GM18909 (cell line): ENCODE measurements at regions not wholly inside any gene's neighbourhood (a gene's known extent, or its start where the extent isn't known, plus 50 kb on each side); places are given as distances from the start of the nearest gene placed in this dataset.

Source experiments
- ATAC-seq: cut with Tn5 transposase; IDR thresholded peaks from one replicate; pipeline ENCODE4 v1.9.1; 2021; ENCODE audit warnings: mild to moderate bottlenecking; ENCODE audit not compliant: unreplicated experiment, poor library complexity

DNA sequence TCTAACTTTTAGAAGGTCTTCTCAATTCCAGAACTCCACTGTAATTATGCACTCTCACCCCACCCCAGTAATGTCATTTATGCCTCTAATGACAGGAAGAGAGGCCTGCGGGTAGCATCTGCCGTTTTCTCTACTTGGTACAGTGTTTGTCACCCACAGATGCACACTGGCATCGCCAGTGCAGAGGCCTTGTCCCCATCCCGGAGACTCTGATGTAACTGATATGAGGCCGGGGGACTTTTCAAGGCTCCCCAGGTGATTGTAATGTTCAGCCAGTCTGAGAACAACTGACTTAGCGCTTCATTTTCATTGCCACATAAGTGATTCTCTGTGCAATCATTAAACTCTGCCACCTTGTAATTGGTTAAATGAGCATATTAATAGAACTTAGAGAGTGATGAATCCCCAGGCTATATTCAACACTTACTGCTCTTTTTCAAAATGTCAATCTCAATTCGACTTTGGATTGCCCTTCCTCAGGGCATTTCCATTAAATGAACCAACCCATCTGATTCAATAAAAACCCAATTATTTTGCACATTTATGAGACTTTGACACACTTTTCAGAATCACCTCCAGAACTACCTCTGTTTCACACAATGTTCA is 113.2 kb downstream of the HERPUD2 start:
- ATAC-seq, result no peak

- no peak for ATAC-seq
Observed at GRCh38 chr7:35576031-35576573, 118.8 kb downstream of the HERPUD2 start.

- no peak for ATAC-seq
Observed at GRCh38 chr7:35571611-35572240, 123.2 kb downstream of the HERPUD2 start.

DNA sequence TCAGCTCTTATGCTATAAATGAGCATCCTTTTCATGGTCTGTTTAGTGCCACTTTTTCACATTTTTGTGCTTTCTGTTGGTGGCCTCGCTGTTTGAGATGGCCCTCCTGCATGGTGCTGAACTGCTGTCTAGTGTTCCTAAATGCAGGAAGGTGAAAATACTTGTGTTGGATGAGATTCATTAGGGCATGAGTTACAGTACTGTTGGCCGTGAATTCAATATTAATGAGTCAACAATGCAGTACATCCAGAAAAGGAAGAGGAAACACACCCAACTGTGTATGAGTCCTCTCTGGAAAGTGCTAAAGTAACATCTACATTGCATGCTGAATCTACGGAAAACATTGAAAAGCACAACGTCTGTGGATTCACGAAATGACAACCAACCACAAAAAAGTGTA is 124.0 kb downstream of the HERPUD2 start:
- ATAC-seq, result no peak

DNA sequence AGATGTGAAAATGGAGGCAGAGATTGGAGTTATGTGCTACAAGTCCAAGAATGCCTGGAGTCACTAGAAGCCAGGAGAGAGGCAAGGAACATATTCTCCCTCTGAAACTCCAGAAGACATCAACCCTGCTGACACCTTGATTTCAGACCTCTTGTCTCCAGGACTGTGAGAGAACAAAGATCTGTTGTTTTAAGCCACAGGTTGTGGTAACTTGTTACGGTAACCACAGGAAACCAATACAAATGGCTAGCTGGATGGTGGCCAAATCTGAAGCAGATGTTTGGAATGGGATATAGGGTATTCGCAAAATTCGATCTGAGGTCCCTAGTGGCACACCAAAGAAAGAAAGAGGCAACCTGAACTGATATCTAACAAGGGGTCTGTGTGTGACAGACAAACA is 129.0 kb downstream of the HERPUD2 start:
- ATAC-seq, result no peak

GRCh38 chr7:35558841-35559240 is 136.1 kb downstream of the HERPUD2 start:
- no peak for ATAC-seq

- no peak for ATAC-seq
Observed at GRCh38 chr7:35556515-35557471, 138.1 kb downstream of the HERPUD2 start.

DNA sequence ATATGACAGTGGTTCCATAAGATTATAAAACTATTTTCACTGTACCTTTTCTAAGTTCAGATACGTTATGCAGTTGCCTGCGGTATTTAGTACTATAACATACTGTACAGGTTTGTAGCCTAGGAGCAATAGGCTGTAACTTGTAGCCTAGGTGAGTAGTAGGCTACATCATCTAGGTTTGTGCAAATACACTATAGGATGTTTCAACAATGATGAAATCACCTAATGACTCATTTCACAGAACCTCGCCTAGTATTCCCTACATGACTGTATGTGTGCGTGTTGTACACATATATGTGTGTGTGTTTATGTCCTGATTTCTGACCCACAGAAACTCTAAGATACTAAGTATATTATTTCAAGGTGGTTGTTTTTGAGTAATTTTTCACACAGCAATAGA is 139.0 kb downstream of the HERPUD2 start:
- no peak for ATAC-seq

DNA sequence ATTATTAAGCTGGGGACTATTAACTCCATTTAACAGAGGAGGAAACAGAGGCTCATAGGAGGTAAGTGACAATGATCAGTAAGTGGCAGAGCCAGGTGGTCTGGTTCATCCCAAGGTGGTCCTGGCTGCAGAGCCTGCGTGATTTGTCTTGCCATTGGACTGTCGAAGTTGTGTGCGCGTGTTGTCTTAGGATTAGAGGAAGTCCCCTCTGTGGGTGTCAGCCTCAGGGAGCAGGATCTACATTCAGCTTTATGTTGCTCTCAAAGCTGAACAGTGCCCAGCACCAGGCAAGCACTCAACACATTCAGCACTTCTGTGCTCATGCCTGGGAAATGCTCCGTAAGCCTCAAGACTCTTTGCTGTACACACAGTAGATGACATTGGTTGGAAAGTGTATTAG is 139.5 kb downstream of the HERPUD2 start:
- ATAC-seq, result no peak

GRCh38 chr7:35553519-35553918 is 141.4 kb downstream of the HERPUD2 start:
- ATAC-seq, result no peak

DNA sequence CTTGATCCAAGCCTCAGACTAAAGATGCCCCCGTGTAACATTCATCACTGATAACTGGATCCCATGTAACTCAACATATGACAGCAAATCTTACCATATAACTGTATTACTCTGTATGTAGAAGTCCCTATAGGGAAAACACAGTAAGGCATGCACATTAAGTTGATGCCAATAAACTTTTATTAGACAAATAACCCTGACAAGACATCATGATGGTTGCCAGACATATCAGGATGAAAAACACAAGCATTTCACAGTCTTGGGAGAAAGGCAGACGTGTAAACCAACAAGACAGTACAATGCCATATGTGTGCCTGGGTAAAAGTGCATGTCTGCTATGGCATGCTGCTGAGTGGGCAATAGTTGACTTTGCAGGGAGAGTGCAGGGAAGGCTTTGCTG is 142.2 kb downstream of the HERPUD2 start:
- no peak for ATAC-seq

- ATAC-seq, result no peak
Observed at GRCh38 chr7:35551321-35552081, 143.4 kb downstream of the HERPUD2 start.

- ATAC-seq, result no peak
Observed at GRCh38 chr7:35550831-35551230, 144.1 kb downstream of the HERPUD2 start.

DNA sequence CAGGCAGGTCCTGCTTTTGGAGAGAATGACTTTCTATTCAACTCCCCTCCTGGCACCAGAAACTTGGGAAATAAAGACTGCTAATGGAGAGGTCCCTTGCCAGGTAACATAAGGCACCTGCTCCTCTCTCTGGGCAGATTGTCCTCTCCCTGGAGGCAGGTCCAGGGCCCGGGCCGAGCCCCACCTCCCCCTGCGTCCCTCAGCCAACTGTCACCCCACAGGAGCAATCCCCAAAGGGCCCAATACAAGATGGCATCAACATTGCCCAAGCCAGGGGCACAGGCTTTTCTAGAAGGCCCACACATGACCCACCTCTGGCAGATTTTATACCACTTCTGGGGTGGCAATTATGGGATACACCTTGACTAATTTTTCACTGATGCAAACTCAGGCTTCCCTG is 145.2 kb downstream of the HERPUD2 start:
- no peak for ATAC-seq

- ATAC-seq, result no peak
Observed at GRCh38 chr7:35548291-35548690, 146.6 kb downstream of the HERPUD2 start.

DNA sequence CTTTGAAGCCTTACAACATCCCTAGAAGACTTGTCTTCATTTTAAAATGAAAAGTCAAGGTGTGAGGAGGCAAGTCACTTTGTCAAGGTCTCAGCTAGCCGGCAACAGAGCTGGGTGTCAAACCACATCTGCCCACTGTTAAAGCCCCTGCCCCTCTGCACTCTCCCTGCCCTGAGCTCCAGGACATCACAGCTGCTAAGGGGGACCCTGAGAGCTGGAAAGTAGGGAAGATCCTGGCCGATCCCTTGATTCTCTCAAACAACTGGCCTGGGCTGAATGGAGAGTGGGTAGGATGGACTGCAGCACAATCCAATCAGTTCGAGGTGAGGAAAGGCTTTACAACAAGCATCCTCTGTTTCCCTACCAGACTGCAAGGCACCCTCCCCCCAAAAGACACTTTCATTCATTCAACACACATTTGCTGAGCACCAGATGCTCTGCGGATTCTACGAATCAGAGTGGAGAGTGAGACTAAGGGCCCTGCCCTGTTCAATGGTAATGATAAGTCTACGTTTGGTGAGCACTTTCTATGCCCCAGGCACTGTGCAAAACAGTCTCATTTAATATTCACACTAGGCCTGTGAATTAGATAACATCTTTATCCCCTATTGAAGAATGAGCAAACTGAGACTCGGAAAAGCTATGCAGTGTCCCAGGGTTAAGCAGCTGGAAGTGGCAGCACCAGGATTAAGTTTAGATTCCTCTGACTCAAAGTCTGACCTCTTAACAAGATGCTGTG is 148.1 kb downstream of the HERPUD2 start:
- ATAC-seq, result no peak

GRCh38 chr7:35545831-35546230 is 149.1 kb downstream of the HERPUD2 start:
- ATAC-seq, result no peak

GRCh38 chr7:35544028-35544742 is 150.8 kb downstream of the HERPUD2 start:
- ATAC-seq, result no peak
